Heart left ventricle (tissue), 16 donors: ENCODE measurements at regions not wholly inside any gene's neighbourhood (a gene's known extent, or its start where the extent isn't known, plus 50 kb on each side); places are given as distances from the start of the nearest gene placed in this dataset.

Experiments
- ATAC-seq, 4 donors: fragments of 200-7000 bp; cut with Tn5 transposase; one replicate each; pipeline ENCODE4 v1.9.1; 2020 to 2022; ENCODE audit warnings: moderate library complexity in 4 of 4, mild to moderate bottlenecking in 3 of 4, moderate number of reproducible peaks in 1 of 4
- DNase-seq, 5 donors: peaks; one replicate each; pipeline ENCODE4 v3.0.0-alpha.2; 2020
- H3K27ac ChIP-seq, 12 donors: fragments of 200-600 bp; sonication (generic) in 4 of 12; one replicate each; pipeline versions ENCODE4 v1.5.0 to v1.8.0; 2016 to 2022; ENCODE audit warnings: mild to moderate bottlenecking in 2 of 12
- H3K27me3 ChIP-seq, 9 donors: fragments of 200-600 bp; sonication (generic) in 2 of 9; one replicate each; pipeline versions ENCODE4 v1.5.1 to v1.8.0; 2016 to 2022; ENCODE audit warnings: mild to moderate bottlenecking in 3 of 9
- H3K36me3 ChIP-seq, 9 donors: fragments of 200-600 bp; sonication (generic) in 2 of 9; one replicate each; pipeline versions ENCODE4 v1.5.0 to v1.8.0; 2018 to 2022; ENCODE audit warnings: mild to moderate bottlenecking in 2 of 9
- H3K4me1 ChIP-seq, 12 donors: fragments of 200-600 bp; sonication (generic) in 4 of 12; one replicate each; pipeline versions ENCODE4 v1.5.0 to v1.8.0; 2016 to 2022; ENCODE audit warnings: mild to moderate bottlenecking in 3 of 12
- H3K4me3 ChIP-seq, 12 donors: fragments of 200-600 bp; sonication (generic) in 4 of 12; one replicate each; pipeline versions ENCODE4 v1.5.0 to v1.8.0; 2017 to 2022; ENCODE audit warnings: mild to moderate bottlenecking in 9 of 12, moderate library complexity in 4 of 12
- H3K9me3 ChIP-seq, 12 donors: fragments of 200-600 bp; sonication (generic) in 4 of 12; one replicate each; pipeline versions ENCODE4 v1.5.0 to v1.8.0; 2016 to 2022; ENCODE audit warnings: mild to moderate bottlenecking in 1 of 12
- POLR2A ChIP-seq, 2 donors: fragments of 450-650 bp; IDR thresholded peaks; one replicate each; pipeline ENCODE4 v1.6.1; 2017; ENCODE audit warnings: antibody characterized with exemption in 2 of 2, mild to moderate bottlenecking in 2 of 2, moderate library complexity in 2 of 2
- WGBS, 4 donors: extraction: QIAGEN DNeasy Blood & Tissue Kit in 2 of 4; methylation state at CpG; one replicate each; pipeline versions ENCODE4 v1.1.5 to v1.1.7; 2013 to 2018; 5-methylcytosine and 5-hydroxymethylcytosine counted together
- intact Hi-C, 10 donors: fragments of 100-400 bp; cut with DNase I; formaldehyde crosslinking; loops; one replicate each; pipeline versions ENCODE4 v1.11.1 to v1.14.2; 2022
- TF ChIP-seq, protein P1 (sequence below), 12 donors: fragments of 200-600 bp; sonication (generic) in 4 of 12; IDR thresholded peaks; one replicate each; pipeline versions ENCODE4 v1.5.0 to v1.8.0; 2018 to 2022; ENCODE audit warnings: antibody characterized with exemption in 12 of 12, mild to moderate bottlenecking in 5 of 12
- donor health status: ischemic (EF 13 %, LVEDD 7.1; RV severe dilation, severe dysfunction).
- donor health status: healthy with polysubstance abuse.
- donor health status: DM: no; HTN: yes; CAD: no.
- donor health status: DM: no; HTN: no; CAD: no.
- donor health status: ischemic (EF 25% LVEDD 6.9; RV normal size, moderate dysfunction).
- donor health status: ischemic (EF 25% LVEDD 5.7; RV mildly dilated, moderate dysfunction).
- donor health status: healthy.
- donor health status: DM: yes; HTN: yes; CAD: no.
- donor health status: ischemic (EF 35%, LVEDD 5.7; RV mildly dilated, moderate dysfunction).
- donor health status: nonischemic (EF 11% LVEDD 7.7; RV severe dilation, severe dysfunction).
- donor health status: DM: yes; HTN: yes; CAD: no.
- donor health status: PGD.
- donor health status: ischemic (EF 29% LVEDD 5.4; RV normal size, mild dysfunction).
- donor health status: nonischemic (EF 23%, LVEDD 6.1; RV moderate dilation, normal function).

DNA sequence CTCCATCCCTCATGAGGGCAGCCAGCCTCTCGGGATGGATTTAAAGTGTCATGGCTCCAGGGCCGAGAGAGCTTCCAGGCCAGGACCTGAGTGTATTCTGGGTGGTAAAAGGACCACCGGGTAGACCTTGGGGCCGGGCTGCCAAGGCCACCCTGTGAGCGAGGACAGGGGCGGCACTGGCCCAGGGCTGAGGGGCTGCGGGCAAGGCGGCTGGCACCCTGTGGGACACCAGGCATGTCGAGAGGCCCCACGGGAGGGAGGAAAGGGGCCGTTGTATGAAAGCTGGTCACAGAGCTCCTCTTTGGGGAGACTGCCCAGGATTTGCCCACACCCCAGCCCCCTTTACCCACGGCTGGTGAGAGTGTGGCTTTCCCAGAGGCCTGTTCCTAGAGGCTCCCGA, 92.3 kb upstream of the RTL6 start:
- intact Hi-C loops: no loop called here
- WGBS, 4 donors: 86 to 95% (median 90%) methylated on average over 3 to 13 of the region's 13 CpGs
- Histone ChIP-seq H3K27me3 (peaks cover 0 to 11% (median 0%) of the 10 kb centered on the region in 9 donors), H3K9me3 (peaks cover 0 to 3% (median 0%) of the 10 kb centered on the region in 12 donors), H3K36me3 (no peaks in the 10 kb centered on the region), H3K4me3 (no peak overlapping the region), H3K27ac (no peak overlapping the region), H3K4me1 (no peaks in the 10 kb centered on the region)
- DNase-seq: peak in 2 of 5 donors; percentile 10 to 51
- TF ChIP-seq, protein P1, sequence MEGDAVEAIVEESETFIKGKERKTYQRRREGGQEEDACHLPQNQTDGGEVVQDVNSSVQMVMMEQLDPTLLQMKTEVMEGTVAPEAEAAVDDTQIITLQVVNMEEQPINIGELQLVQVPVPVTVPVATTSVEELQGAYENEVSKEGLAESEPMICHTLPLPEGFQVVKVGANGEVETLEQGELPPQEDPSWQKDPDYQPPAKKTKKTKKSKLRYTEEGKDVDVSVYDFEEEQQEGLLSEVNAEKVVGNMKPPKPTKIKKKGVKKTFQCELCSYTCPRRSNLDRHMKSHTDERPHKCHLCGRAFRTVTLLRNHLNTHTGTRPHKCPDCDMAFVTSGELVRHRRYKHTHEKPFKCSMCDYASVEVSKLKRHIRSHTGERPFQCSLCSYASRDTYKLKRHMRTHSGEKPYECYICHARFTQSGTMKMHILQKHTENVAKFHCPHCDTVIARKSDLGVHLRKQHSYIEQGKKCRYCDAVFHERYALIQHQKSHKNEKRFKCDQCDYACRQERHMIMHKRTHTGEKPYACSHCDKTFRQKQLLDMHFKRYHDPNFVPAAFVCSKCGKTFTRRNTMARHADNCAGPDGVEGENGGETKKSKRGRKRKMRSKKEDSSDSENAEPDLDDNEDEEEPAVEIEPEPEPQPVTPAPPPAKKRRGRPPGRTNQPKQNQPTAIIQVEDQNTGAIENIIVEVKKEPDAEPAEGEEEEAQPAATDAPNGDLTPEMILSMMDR (IDR thresholded peaks at IDR 0.05): no peak
- TF ChIP-seq POLR2A (IDR thresholded peaks at IDR 0.05): no peak
- no peak for ATAC-seq

DNA sequence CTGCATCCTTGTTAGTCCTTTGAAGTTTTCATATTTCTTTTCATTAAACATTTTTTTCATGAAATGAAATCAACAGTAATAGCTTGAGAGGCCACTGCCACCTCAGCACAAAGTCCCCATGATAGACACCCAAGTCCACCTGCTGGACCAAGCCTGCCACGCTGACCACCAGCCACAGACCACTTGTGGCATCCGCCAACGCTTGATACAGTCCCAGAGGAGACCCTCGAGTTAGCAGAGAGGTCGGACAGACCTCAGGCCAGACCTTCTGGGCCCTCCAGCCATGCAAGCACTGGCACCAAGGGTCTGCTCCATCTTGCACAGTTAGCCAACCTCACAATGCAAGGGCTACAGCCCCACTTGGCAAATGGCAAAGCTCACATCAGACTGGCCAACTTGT, 91.8 kb upstream of the RTL6 start:
- peaks cover 0 to 3% (median 0%) of the 10 kb centered on the region in 12 donors for H3K9me3 ChIP-seq
- H3K36me3 ChIP-seq: no peaks in the 10 kb centered on the region
- H3K27me3 ChIP-seq: peaks cover 0 to 7% (median 0%) of the 10 kb centered on the region in 9 donors
- H3K4me3 ChIP-seq: no peak overlapping the region
- DNase-seq: peak in 1 of 5 donors; percentile 12
- 91 to 94% (median 92%) methylated on average over 5 of the region's 5 CpGs for WGBS, 4 donors
- intact Hi-C loops: no loop called here
- no peak overlapping the region for H3K27ac ChIP-seq
- TF ChIP-seq POLR2A (IDR thresholded peaks at IDR 0.05): no peak
- TF ChIP-seq, protein P1 (IDR thresholded peaks at IDR 0.05): no peak
- no peak for ATAC-seq
- H3K4me1 ChIP-seq: no peaks in the 10 kb centered on the region

DNA sequence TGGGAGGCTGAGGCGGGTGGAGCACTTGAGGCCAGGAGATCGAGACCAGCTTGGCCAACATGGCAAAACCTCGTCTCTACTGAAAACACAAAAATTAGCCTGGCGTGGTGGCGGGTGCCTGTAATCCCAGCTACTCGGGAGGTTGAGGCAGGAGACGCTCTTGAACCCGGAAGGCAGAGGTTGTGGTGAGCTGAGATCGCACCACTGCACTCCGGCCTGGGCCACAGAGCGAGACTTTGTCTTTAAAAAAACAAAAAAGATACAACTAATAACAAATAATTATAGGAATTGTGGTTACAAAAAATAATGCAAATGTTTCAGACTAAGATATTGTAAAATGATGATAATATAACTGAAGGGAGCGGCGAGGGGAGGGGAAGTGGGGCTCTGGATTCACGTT, 90.3 kb upstream of the RTL6 start:
- intact Hi-C loops: no loop called here
- 93 to 95% (median 94%) methylated on average over 14 of the region's 14 CpGs for WGBS, 4 donors
- TF ChIP-seq POLR2A (IDR thresholded peaks at IDR 0.05): no peak
- TF ChIP-seq, protein P1 (IDR thresholded peaks at IDR 0.05): no peak
- Histone ChIP-seq H3K4me3 (no peak overlapping the region), H3K27me3 (peaks cover 0 to 7% (median 0%) of the 10 kb centered on the region in 9 donors), H3K27ac (no peak overlapping the region), H3K9me3 (peaks cover 0 to 3% (median 0%) of the 10 kb centered on the region in 12 donors), H3K36me3 (no peaks in the 10 kb centered on the region), H3K4me1 (no peaks in the 10 kb centered on the region)
- no peak for ATAC-seq
- DNase-seq: peak in 2 of 5 donors; percentile 0 to 3

DNA sequence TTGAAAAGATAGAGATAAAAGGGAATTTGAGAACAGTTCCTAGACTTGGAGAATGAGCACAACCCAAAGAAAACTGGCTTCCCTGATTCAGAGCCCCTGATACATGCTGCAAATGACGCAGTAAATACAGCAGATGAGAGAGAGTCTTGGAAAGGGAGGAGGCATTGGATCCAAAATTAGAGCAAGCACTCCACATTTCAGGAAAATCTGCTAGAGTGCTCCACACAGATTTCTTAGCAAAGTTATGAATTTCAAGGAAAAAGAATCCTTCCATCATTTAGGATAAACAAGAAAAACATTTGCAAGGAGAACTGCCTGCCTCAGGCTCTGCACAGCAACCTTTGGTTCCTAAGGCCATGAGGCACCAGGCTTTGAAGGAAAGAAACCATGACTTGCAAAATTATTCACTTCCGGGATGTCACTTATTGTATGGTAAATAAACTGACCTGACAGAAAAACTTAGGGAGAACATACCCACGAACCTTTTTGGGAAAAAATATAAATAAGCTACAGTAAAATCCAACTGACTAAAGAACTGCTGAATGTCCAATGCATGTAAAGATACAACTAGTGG, 89.8 kb upstream of the RTL6 start:
- no peaks in the 10 kb centered on the region for H3K4me1 ChIP-seq
- peaks cover 0 to 7% (median 0%) of the 10 kb centered on the region in 9 donors for H3K27me3 ChIP-seq
- TF ChIP-seq POLR2A (IDR thresholded peaks at IDR 0.05): no peak
- TF ChIP-seq, protein P1 (IDR thresholded peaks at IDR 0.05): no peak
- no peak for ATAC-seq
- H3K36me3 ChIP-seq: no peaks in the 10 kb centered on the region
- no peak overlapping the region for H3K27ac ChIP-seq
- peaks cover 0 to 3% (median 0%) of the 10 kb centered on the region in 12 donors for H3K9me3 ChIP-seq
- no peak overlapping the region for H3K4me3 ChIP-seq
- 80 to 87% (median 84%) methylated on average over 3 of the region's 3 CpGs for WGBS, 4 donors
- no peak for DNase-seq
- intact Hi-C loops: no loop called here
